Ovary (tissue), 3 donors: ENCODE measurements at regions not wholly inside any gene's neighbourhood (a gene's known extent, or its start where the extent isn't known, plus 50 kb on each side); places are given as distances from the start of the nearest gene placed in this dataset.

Source experiments
- CTCF ChIP-seq, 3 donors: fragments of 450-650 bp in 2 of 3; fragments of 200-600 bp in 1 of 3; IDR thresholded peaks; one replicate each; pipeline versions ENCODE4 v1.5.1 to v1.8.0; 2016 to 2022; ENCODE audit warnings: antibody characterized with exemption in 3 of 3, mild to moderate bottlenecking in 1 of 3
- POLR2A ChIP-seq: fragments of 450-650 bp; IDR thresholded peaks from one replicate; pipeline ENCODE4 v1.6.1; 2017; ENCODE audit warnings: antibody characterized with exemption, mild to moderate bottlenecking, moderate library complexity
- donor health status: DM: no; HTN: no; CAD: no.

GRCh38 chr2:6794448-6794847 is 71.3 kb downstream of the CMPK2 start:
- TF ChIP-seq CTCF (IDR thresholded peaks at IDR 0.05) (no peak), POLR2A (no peak)
